Ishikawa (cell line): ENCODE measurements at regions not wholly inside any gene's neighbourhood (a gene's known extent, or its start where the extent isn't known, plus 50 kb on each side); places are given as distances from the start of the nearest gene placed in this dataset.

ENCODE experiments used
- REST ChIP-seq: IDR thresholded peaks from 2 replicates; pipeline ENCODE4 v1.6.1; 2012; ENCODE audit warnings: low read depth, mild to moderate bottlenecking
- USF1 ChIP-seq: IDR thresholded peaks from 2 replicates; pipeline ENCODE4 v1.6.1; 2012
- TF ChIP-seq, protein P1 (sequence below): IDR thresholded peaks from 2 replicates; pipeline ENCODE4 v1.6.1; 2012

- TF ChIP-seq USF1 (no peak), REST (no peak)
- TF ChIP-seq, protein P1, sequence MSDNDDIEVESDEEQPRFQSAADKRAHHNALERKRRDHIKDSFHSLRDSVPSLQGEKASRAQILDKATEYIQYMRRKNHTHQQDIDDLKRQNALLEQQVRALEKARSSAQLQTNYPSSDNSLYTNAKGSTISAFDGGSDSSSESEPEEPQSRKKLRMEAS: peak; percentile 15
Measured at GRCh38 chr18:73264562-73264921, 396.8 kb upstream of the NETO1 start.
